SK-N-SH treated with all-trans-retinoic acid at 6 μM for 48 hours (cell line): ENCODE measurements at regions not wholly inside any gene's neighbourhood (a gene's known extent, or its start where the extent isn't known, plus 50 kb on each side); places are given as distances from the start of the nearest gene placed in this dataset.

ENCODE experiments used
- ATAC-seq: fragments of 200-7000 bp; cut with Tn5 transposase; 3 replicates; pipeline ENCODE4 v1.9.1; 2020; ENCODE audit warnings: mild to moderate bottlenecking, moderate library complexity
- ARNTL ChIP-seq: fragments of 450-650 bp; formaldehyde crosslinking; IDR thresholded peaks from 2 replicates; pipeline ENCODE4 v1.5.0; 2020; ENCODE audit warnings: low read depth, mild to moderate bottlenecking, moderate library complexity, borderline replicate concordance
- CSDC2 ChIP-seq: fragments of 250-450 bp; sonication (Bioruptor Pico); IDR thresholded peaks from 2 replicates; pipeline ENCODE4 v1.5.0; 2020; ENCODE audit warnings: mild to moderate bottlenecking, moderate library complexity
- CSRNP3 ChIP-seq: fragments of 250-450 bp; sonication (Bioruptor Pico); IDR thresholded peaks from 2 replicates; pipeline ENCODE4 v1.5.1; 2021; ENCODE audit warnings: mild to moderate bottlenecking, moderate library complexity
- ESRRG ChIP-seq: fragments of 250-450 bp; sonication (Bioruptor Pico); IDR thresholded peaks from 2 replicates; pipeline ENCODE4 v1.6.1; 2021; ENCODE audit warnings: mild to moderate bottlenecking
- GLIS3 ChIP-seq: fragments of 250-450 bp; sonication (Bioruptor Pico); IDR thresholded peaks from 2 replicates; pipeline ENCODE4 v1.5.0; 2020; ENCODE audit warnings: mild to moderate bottlenecking, moderate library complexity
- OSR1 ChIP-seq: fragments of 250-450 bp; sonication (Bioruptor Pico); IDR thresholded peaks from 2 replicates; pipeline ENCODE4 v1.8.0; 2022; ENCODE audit warnings: moderate library complexity, mild to moderate bottlenecking, inconsistent platforms
- POU6F1 ChIP-seq: fragments of 250-450 bp; sonication (Bioruptor Pico); IDR thresholded peaks from 2 replicates; pipeline ENCODE4 v1.8.0; 2021; ENCODE audit warnings: low read depth, mild to moderate bottlenecking, moderate library complexity, borderline replicate concordance
- PPARA ChIP-seq: fragments of 250-450 bp; sonication (Bioruptor Pico); IDR thresholded peaks from 2 replicates; pipeline ENCODE4 v1.5.0; 2020; ENCODE audit warnings: mild to moderate bottlenecking, borderline replicate concordance
- RARB ChIP-seq: fragments of 250-450 bp; sonication (Bioruptor Pico); IDR thresholded peaks from 2 replicates; pipeline ENCODE4 v1.8.0; 2021; ENCODE audit warnings: mild to moderate bottlenecking, moderate library complexity
- SNAI2 ChIP-seq: fragments of 250-450 bp; sonication (Bioruptor Pico); IDR thresholded peaks from 2 replicates; pipeline ENCODE4 v1.5.0; 2020; ENCODE audit warnings: mild to moderate bottlenecking, moderate library complexity
- TCF4 ChIP-seq: fragments of 250-450 bp; sonication (Bioruptor Pico); IDR thresholded peaks from 2 replicates; pipeline ENCODE4 v1.8.0; 2021; ENCODE audit warnings: mild to moderate bottlenecking, moderate library complexity, borderline replicate concordance
- TSHZ2 ChIP-seq: fragments of 250-450 bp; sonication (Bioruptor Pico); IDR thresholded peaks from 2 replicates; pipeline ENCODE4 v1.5.0; 2020; ENCODE audit warnings: mild to moderate bottlenecking, moderate library complexity
- ZFP3 ChIP-seq: fragments of 250-450 bp; sonication (Bioruptor Pico); IDR thresholded peaks from 2 replicates; pipeline ENCODE4 v1.5.0; 2020; ENCODE audit warnings: mild to moderate bottlenecking, moderate library complexity
- ZFP30 ChIP-seq: fragments of 450-650 bp; formaldehyde crosslinking; IDR thresholded peaks from 2 replicates; pipeline ENCODE4 v1.5.0; 2022; ENCODE audit warnings: mild to moderate bottlenecking, moderate library complexity
- ZNF565 ChIP-seq: fragments of 450-650 bp; formaldehyde crosslinking; conservative IDR thresholded peaks from 2 replicates; pipeline ENCODE4 v1.5.0; 2020; ENCODE audit warnings: low read depth, mild to moderate bottlenecking, moderate library complexity
- ZNF70 ChIP-seq: fragments of 450-650 bp; formaldehyde crosslinking; IDR thresholded peaks from 2 replicates; pipeline ENCODE4 v1.5.0; 2020; ENCODE audit warnings: mild to moderate bottlenecking, moderate library complexity
- ZNF8 ChIP-seq: fragments of 450-650 bp; formaldehyde crosslinking; IDR thresholded peaks from 2 replicates; pipeline ENCODE4 v1.5.0; 2020; ENCODE audit warnings: mild to moderate bottlenecking, moderate library complexity
- TF ChIP-seq, protein P1 (sequence below): fragments of 250-450 bp; sonication (Bioruptor Pico); IDR thresholded peaks from 2 replicates; pipeline ENCODE4 v1.8.0; 2020; ENCODE audit warnings: mild to moderate bottlenecking, moderate library complexity, borderline replicate concordance
- TF ChIP-seq, protein P2 (sequence below): fragments of 250-450 bp; sonication (Bioruptor Pico); IDR thresholded peaks from 2 replicates; pipeline ENCODE4 v1.5.1; 2020; ENCODE audit warnings: low read depth, mild to moderate bottlenecking, moderate library complexity

GRCh38 chr7:142451817-142452216 is 194.0 kb upstream of the PRSS58 start:
- ATAC-seq = no peak; the same call in 2 of the 3 replicates

DNA sequence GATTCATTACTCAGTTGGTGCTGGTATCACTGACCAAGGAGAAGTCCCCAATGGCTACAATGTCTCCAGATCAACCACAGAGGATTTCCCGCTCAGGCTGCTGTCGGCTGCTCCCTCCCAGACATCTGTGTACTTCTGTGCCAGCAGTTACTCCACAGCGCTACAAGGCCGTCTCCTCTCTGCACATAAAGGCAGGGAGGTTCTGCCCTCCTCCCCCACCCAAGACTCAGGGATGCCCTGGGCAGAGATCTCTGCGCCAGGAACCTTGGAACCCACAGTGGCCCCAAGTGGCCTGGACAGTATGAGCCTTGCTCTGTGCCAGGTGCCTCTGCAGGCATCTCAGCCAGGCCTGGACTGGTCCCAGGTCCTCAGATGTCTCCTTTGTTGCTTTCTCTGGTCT is 193.4 kb upstream of the PRSS58 start:
- ATAC-seq = no peak; the same call in 2 of the 3 replicates
- no peak for TF ChIP-seq ZFP30

More at GRCh38 chr7:142451817-142452216, 194.0 kb upstream of the PRSS58 start:
- TF ChIP-seq TSHZ2 (no peak), ZNF8 (CRISPR knock-in tag) (no peak), ARNTL (no peak), ESRRG (no peak), ZNF565 (CRISPR knock-in tag) (no peak), SNAI2 (CRISPR knock-in tag) (no peak), CSRNP3 (CRISPR knock-in tag) (no peak), GLIS3 (CRISPR knock-in tag) (no peak), OSR1 (CRISPR knock-in tag) (no peak), RARB (CRISPR knock-in tag) (no peak)
- TF ChIP-seq, protein P1, sequence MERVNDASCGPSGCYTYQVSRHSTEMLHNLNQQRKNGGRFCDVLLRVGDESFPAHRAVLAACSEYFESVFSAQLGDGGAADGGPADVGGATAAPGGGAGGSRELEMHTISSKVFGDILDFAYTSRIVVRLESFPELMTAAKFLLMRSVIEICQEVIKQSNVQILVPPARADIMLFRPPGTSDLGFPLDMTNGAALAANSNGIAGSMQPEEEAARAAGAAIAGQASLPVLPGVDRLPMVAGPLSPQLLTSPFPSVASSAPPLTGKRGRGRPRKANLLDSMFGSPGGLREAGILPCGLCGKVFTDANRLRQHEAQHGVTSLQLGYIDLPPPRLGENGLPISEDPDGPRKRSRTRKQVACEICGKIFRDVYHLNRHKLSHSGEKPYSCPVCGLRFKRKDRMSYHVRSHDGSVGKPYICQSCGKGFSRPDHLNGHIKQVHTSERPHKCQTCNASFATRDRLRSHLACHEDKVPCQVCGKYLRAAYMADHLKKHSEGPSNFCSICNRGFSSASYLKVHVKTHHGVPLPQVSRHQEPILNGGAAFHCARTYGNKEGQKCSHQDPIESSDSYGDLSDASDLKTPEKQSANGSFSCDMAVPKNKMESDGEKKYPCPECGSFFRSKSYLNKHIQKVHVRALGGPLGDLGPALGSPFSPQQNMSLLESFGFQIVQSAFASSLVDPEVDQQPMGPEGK (CRISPR knock-in tag) = no peak

GRCh38 chr7:142450695-142451094 is 192.8 kb upstream of the PRSS58 start:
- TF ChIP-seq ZNF565 (CRISPR knock-in tag) (no peak), PPARA (CRISPR knock-in tag) (no peak), RARB (CRISPR knock-in tag) (no peak), TCF4 (CRISPR knock-in tag) (no peak), GLIS3 (CRISPR knock-in tag) (no peak), CSDC2 (CRISPR knock-in tag) (no peak), ARNTL (no peak), CSRNP3 (CRISPR knock-in tag) (no peak), ZNF8 (CRISPR knock-in tag) (no peak), ZNF70 (CRISPR knock-in tag) (no peak), ZFP30 (no peak), ESRRG (no peak), ZFP3 (no peak), OSR1 (CRISPR knock-in tag) (no peak), POU6F1 (CRISPR knock-in tag) (no peak)
- TF ChIP-seq, protein P1 (CRISPR knock-in tag) = no peak
- TF ChIP-seq, protein P2, sequence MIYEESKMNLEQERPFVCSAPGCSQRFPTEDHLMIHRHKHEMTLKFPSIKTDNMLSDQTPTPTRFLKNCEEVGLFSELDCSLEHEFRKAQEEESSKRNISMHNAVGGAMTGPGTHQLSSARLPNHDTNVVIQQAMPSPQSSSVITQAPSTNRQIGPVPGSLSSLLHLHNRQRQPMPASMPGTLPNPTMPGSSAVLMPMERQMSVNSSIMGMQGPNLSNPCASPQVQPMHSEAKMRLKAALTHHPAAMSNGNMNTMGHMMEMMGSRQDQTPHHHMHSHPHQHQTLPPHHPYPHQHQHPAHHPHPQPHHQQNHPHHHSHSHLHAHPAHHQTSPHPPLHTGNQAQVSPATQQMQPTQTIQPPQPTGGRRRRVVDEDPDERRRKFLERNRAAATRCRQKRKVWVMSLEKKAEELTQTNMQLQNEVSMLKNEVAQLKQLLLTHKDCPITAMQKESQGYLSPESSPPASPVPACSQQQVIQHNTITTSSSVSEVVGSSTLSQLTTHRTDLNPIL (CRISPR knock-in tag) = no peak
- ATAC-seq = no peak
